K562 (cell line): ENCODE measurements at regions not wholly inside any gene's neighbourhood (a gene's known extent, or its start where the extent isn't known, plus 50 kb on each side); places are given as distances from the start of the nearest gene placed in this dataset.

ENCODE experiments used
- ATAC-seq: fragments of 200-7000 bp; cut with Tn5 transposase; 3 replicates; pipeline ENCODE4 v1.9.1; 2020; ENCODE audit warnings: moderate library complexity
- BruUV-seq: library from RNA; stranded (reverse); fragments of 400-500 nt; replicated peaks from 2 replicates; lab custom pipeline; 2021; lab: Mats Ljungman, UMichigan
- CTCF ChIA-PET: fragments of 300-600 bp; formaldehyde crosslinking; extraction: SDS; loops from one replicate; lab custom pipeline; 2021; ENCODE audit warnings: low intra/inter-chr PET ratio; lab: Yijun Ruan, JAX
- POLR2A ChIA-PET: fragments of 300-600, 350-650 bp; sonication (Branson Sonifier 250); formaldehyde crosslinking; extraction: SDS; loops from one replicate; lab custom pipeline; 2021; ENCODE audit warnings: antibody characterized with exemption, inconsistent platforms; lab: Yijun Ruan, JAX
- DNase-seq, 4 experiments: peaks; one replicate each; pipeline versions ENCODE4 v3.0.0 to v3.0.0-alpha.2; 2011 to 2018; ENCODE audit warnings: low spot score in 3 of 4, mixed read lengths in 3 of 4; ENCODE audit errors: extremely low read depth in 1 of 4
- FAIRE-seq: peaks from 2 replicates; lab custom pipeline; 2011; peaks lifted over from hg19 to GRCh38; lab: Jason Lieb, UNC
- H2AFZ ChIP-seq: 2 replicates; pipeline ENCODE4 v1.6.0; 2011; ENCODE audit warnings: low read depth, low read length, control low read depth, inconsistent platforms
- H3K27ac ChIP-seq: fragments of 200-600 bp; 3 replicates; pipeline ENCODE4 v1.8.0; 2011; ENCODE audit warnings: low read depth, mild to moderate bottlenecking, control low read depth, inconsistent platforms, low read length, moderate library complexity, mixed read lengths; ENCODE audit errors: extremely low read depth
- H3K27me3 ChIP-seq, 2 experiments: fragments of 300-600 bp in 1 of 2; 2 replicates in 1 of 2; 3 replicates in 1 of 2; pipeline versions ENCODE4 v1.6.0 to v1.8.0; 2011; ENCODE audit warnings: inconsistent platforms in 2 of 2, low read length in 2 of 2, mild to moderate bottlenecking in 1 of 2, mixed read lengths in 1 of 2, moderate library complexity in 1 of 2; ENCODE audit not compliant: control insufficient read depth in 2 of 2, insufficient read depth in 2 of 2
- H3K36me3 ChIP-seq: fragments of 300-600 bp; 3 replicates; pipeline ENCODE4 v1.8.0; 2011; ENCODE audit warnings: mild to moderate bottlenecking, low read length, inconsistent platforms; ENCODE audit not compliant: control insufficient read depth, insufficient read depth
- H3K4me1 ChIP-seq, 2 experiments: fragments of 200-600 bp in 1 of 2; replicated peaks in 1 of 2; 2 replicates in 1 of 2; 3 replicates in 1 of 2; pipeline versions ENCODE4 v1.5.1 to v1.8.0; 2011; ENCODE audit warnings: inconsistent platforms in 2 of 2, low read length in 2 of 2, mild to moderate bottlenecking in 1 of 2, mixed read lengths in 1 of 2, moderate library complexity in 1 of 2; ENCODE audit not compliant: control insufficient read depth in 2 of 2, insufficient read depth in 2 of 2
- H3K4me2 ChIP-seq: 2 replicates; pipeline ENCODE4 v1.6.1; 2011; ENCODE audit warnings: low read length, control low read depth, inconsistent platforms, mixed read lengths; ENCODE audit not compliant: insufficient read depth
- H3K4me3 ChIP-seq: fragments of 200-600 bp; sonication (generic), shearing (Covaris generic); 2 replicates; pipeline ENCODE4 v1.5.1; 2016; ENCODE audit warnings: control low read depth, inconsistent platforms
- H3K79me2 ChIP-seq: fragments of 200-600 bp; 3 replicates; pipeline ENCODE4 v1.8.0; 2011; ENCODE audit warnings: low read length, inconsistent platforms; ENCODE audit not compliant: control insufficient read depth, insufficient read depth
- H3K9ac ChIP-seq, 2 experiments: 2 replicates each; pipeline versions ENCODE4 v1.6.0 to v1.6.1; 2011; ENCODE audit warnings: low read depth in 2 of 2, low read length in 2 of 2, control low read depth in 1 of 2, inconsistent platforms in 1 of 2, mild to moderate bottlenecking in 1 of 2, mixed read lengths in 1 of 2; ENCODE audit not compliant: insufficient read depth in 1 of 2
- H3K9me1 ChIP-seq: one replicate; pipeline ENCODE4 v1.6.0; 2011; ENCODE audit warnings: inconsistent platforms, mild to moderate bottlenecking, low read length, moderate library complexity; ENCODE audit not compliant: control insufficient read depth, insufficient read depth
- H3K9me3 ChIP-seq: replicated peaks from 2 replicates; pipeline ENCODE4 v1.5.1; 2011; ENCODE audit warnings: low read depth, low read length, inconsistent platforms; ENCODE audit not compliant: control insufficient read depth, insufficient read depth
- H4K20me1 ChIP-seq: replicated peaks from 2 replicates; pipeline ENCODE4 v1.6.1; 2011; ENCODE audit warnings: low read length, inconsistent platforms, mixed read lengths; ENCODE audit not compliant: control insufficient read depth, insufficient read depth
- CHAMP1 ChIP-seq: fragments of 450-650 bp; IDR thresholded peaks from 2 replicates; pipeline ENCODE4 v1.6.1; 2016; ENCODE audit warnings: mild to moderate bottlenecking
- IRF9 ChIP-seq: fragments of 450-650 bp; IDR thresholded peaks from 2 replicates; pipeline ENCODE4 v1.6.1; 2016; ENCODE audit warnings: missing biosample characterization, missing genetic modification characterization
- KDM4B ChIP-seq, 2 experiments: fragments of 450-650 bp in 1 of 2; sonication (generic) in 1 of 2; IDR thresholded peaks; 2 replicates each; pipeline ENCODE4 v1.6.1; 2016 to 2017; ENCODE audit warnings: borderline replicate concordance in 2 of 2, antibody characterized with exemption in 1 of 2, low read depth in 1 of 2, mild to moderate bottlenecking in 1 of 2
- NR2F6 ChIP-seq: fragments of 450-650 bp; formaldehyde crosslinking; IDR thresholded peaks from 2 replicates; pipeline ENCODE4 v1.4.0; 2020; ENCODE audit warnings: mild to moderate bottlenecking
- SREBF2 ChIP-seq: sonication (generic); formaldehyde crosslinking; IDR thresholded peaks from 2 replicates; pipeline ENCODE4 v1.4.0; 2020; ENCODE audit warnings: mild to moderate bottlenecking, missing genetic modification reagents
- SRSF7 ChIP-seq: fragments of 200-400 bp; formaldehyde crosslinking; optimal IDR thresholded peaks from 2 replicates; pipeline ENCODE3; 2017; ENCODE audit warnings: mild to moderate bottlenecking, low read depth, low read length
- XRCC3 ChIP-seq: fragments of 450-650 bp; IDR thresholded peaks from 2 replicates; pipeline ENCODE4 v1.6.1; 2017; ENCODE audit warnings: mild to moderate bottlenecking, moderate library complexity
- ZNF175 ChIP-seq: fragments of 200-800 bp; sonication (Bioruptor generic); IDR thresholded peaks from 2 replicates; pipeline ENCODE4 v1.6.1; 2016; ENCODE audit warnings: low read depth, mild to moderate bottlenecking, missing genetic modification characterization, missing compliant biosample characterization
- ZNF408 ChIP-seq: fragments of 250-450 bp; sonication (Bioruptor Pico); IDR thresholded peaks from 2 replicates; pipeline ENCODE4 v1.4.0; 2020; ENCODE audit warnings: low read depth, mild to moderate bottlenecking, moderate library complexity
- ZNF699 ChIP-seq: fragments of 250-450 bp; sonication (Bioruptor Pico); IDR thresholded peaks from 2 replicates; pipeline ENCODE4 v1.8.0; 2021; ENCODE audit warnings: mild to moderate bottlenecking, moderate library complexity; ENCODE audit not compliant: insufficient replicate concordance
- WGBS: fragments of 100-300 bp; shearing (Covaris generic); methylation state at CpG from one replicate; pipeline ENCODE4 v1.1.6; 2016; ENCODE audit warnings: low coverage, mixed read lengths; ENCODE audit not compliant: insufficient coverage; ENCODE audit errors: missing lambda C conversion rate; 5-methylcytosine and 5-hydroxymethylcytosine counted together
- in situ Hi-C: fragments of 300-500 bp; cut with MboI; formaldehyde crosslinking; loops from 4 replicates; pipeline ENCODE4 v1.15.0; 2018; ENCODE audit warnings: inconsistent platforms, mixed read lengths
- intact Hi-C: fragments of 100-400 bp; cut with micrococcal nuclease; formaldehyde crosslinking; loops from 2 replicates; pipeline ENCODE4 v1.14.2; 2022

DNA sequence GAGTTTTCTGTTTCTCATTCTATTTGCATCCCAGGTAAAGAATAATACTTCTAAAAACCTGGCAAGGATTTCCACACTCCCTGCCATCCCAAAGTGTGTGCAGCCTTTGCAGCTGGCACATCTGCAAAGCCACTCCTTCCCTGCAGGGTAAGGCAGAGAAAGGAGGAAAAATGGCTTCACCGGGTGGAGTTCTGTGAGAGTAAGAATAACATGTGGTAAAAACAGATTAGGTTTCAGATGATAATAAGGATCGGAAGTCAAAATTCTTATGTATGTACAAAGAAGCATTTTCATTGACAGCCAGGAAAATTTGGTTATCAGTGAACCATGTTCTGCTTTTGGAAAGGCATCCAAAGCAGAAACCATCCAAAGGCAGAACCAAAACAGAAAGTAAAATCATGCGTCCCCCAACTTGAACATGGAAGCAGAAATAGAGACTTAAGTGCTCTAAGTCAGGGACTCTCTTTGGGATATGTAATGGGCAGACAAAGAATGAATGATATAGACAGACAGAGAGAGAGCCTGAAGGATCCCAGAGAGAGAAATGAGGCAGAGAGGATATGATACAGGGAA is 192.6 kb upstream of the CCDC196 start:
- no peak overlapping the region for H3K4me3 ChIP-seq
- in situ Hi-C loops (no loop called here), intact Hi-C loops (no loop called here)
- DNase-seq, result no peak
- H4K20me1 ChIP-seq, result no peaks in the 10 kb centered on the region
- WGBS, result 0% methylated on average over 3 of the region's 3 CpGs
- no peaks in the 10 kb centered on the region for H3K9me1 ChIP-seq
- FAIRE-seq, result no peak
- H3K27ac ChIP-seq, result no peak overlapping the region
- no peak overlapping the region for H3K4me2 ChIP-seq
- no peaks in the 10 kb centered on the region for H3K36me3 ChIP-seq
- no peak overlapping the region for H2AFZ ChIP-seq
- no peak overlapping the region for H3K9ac ChIP-seq
- CTCF ChIA-PET, result no interaction called here
- no TSS peak for BruUV-seq
- H3K79me2 ChIP-seq, result no peaks in the 10 kb centered on the region
- H3K9me3 ChIP-seq, result no peaks in the 10 kb centered on the region
- POLR2A ChIA-PET, result no interaction called here
- ATAC-seq, result no peak
- TF ChIP-seq IRF9 (tag) (no peak), ZNF408 (CRISPR knock-in tag) (no peak), XRCC3 (no peak), NR2F6 (CRISPR knock-in tag) (no peak)
- H3K27me3 ChIP-seq, result no peaks in the 10 kb centered on the region
- H3K4me1 ChIP-seq, result no peaks in the 10 kb centered on the region

GRCh38 chr14:66295386-66295785 is 190.8 kb upstream of the CCDC196 start:
- Histone ChIP-seq H3K9me3 (no peaks in the 10 kb centered on the region), H3K27me3 (no peaks in the 10 kb centered on the region), H3K4me2 (no peak overlapping the region), H3K79me2 (no peaks in the 10 kb centered on the region), H3K4me3 (no peak overlapping the region), H3K9me1 (no peaks in the 10 kb centered on the region), H3K9ac (no peak overlapping the region), H3K27ac (no peak overlapping the region), H3K36me3 (no peaks in the 10 kb centered on the region), H4K20me1 (no peaks in the 10 kb centered on the region), H3K4me1 (no peaks in the 10 kb centered on the region)
- FAIRE-seq, result no peak
- 4% methylated on average over 2 of the region's 2 CpGs for whole genome bisulfite sequencing
- CTCF ChIA-PET, result no interaction called here
- TF ChIP-seq ZNF699 (CRISPR knock-in tag) (no peak), SRSF7 (no peak), ZNF175 (CRISPR knock-in tag) (no peak), KDM4B (IDR thresholded peaks at IDR 0.05; ENCODE audit: borderline replicate concordance in 2 of 2, low read depth in 1 of 2) (no peak), SREBF2 (no peak), CHAMP1 (no peak)
- TF ChIP-seq, all 486 proteins: peak for 0
- POLR2A ChIA-PET, result interaction anchor here (0.7 kb wide), 1 partner anchor 276 kb away, joined by 3 read pairs; no protein-coding TSS in a partner anchor
- no peak for DNase-seq
- no peak for ATAC-seq
- in situ Hi-C loops (no loop called here), intact Hi-C loops (no loop called here)
- no TSS peak for BruUV-seq
- H2AFZ ChIP-seq, result no peak overlapping the region
